ENCODE measurements at regions not wholly inside any gene's neighbourhood (a gene's known extent, or its start where the extent isn't known, plus 50 kb on each side); places are given as distances from the start of the nearest gene placed in this dataset.

- Histone ChIP-seq H2AFZ (ENCODE audit: low read depth, low read length) (no peak overlapping the region), H3K4me1 (ENCODE audit: insufficient read depth, low read length) (peaks cover 6% of the 10 kb centered on the region), H3K4me3 (ENCODE audit: low read length) (no peak overlapping the region), H3K36me3 (ENCODE audit: insufficient read depth, low read length) (no peaks in the 10 kb centered on the region), H3K27me3 (ENCODE audit: insufficient read depth, low read length) (no peaks in the 10 kb centered on the region), H3K9me3 (ENCODE audit: low read length) (no peaks in the 10 kb centered on the region)
Observed at GRCh38 chr1:55584526-55585401, 369.6 kb upstream of the USP24 start.

DNA sequence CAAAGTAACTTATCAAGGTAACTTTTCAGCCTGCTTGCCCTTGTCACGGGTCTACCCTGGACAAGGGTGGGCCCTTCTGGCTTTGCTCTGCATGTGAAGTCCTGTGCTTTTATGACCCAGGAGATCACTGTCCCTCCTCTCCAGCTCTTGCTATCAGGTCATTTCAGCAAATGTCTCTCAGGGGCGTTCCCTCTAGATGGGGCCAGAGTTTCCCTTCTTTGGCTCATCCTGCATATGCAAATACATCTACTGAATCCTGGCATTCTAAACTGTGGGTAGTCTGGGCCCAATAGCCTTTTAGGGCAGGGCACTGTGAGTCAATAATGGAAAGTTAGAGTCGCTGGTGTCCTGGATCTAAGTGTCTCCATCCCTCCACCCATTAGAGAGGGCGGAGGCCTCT lies 366.9 kb upstream of the USP24 start:
- peaks cover 6% of the 10 kb centered on the region for H3K4me1 ChIP-seq (ENCODE audit: insufficient read depth, low read length)
- H3K27me3 ChIP-seq (ENCODE audit: insufficient read depth, low read length) = no peaks in the 10 kb centered on the region
- H2AFZ ChIP-seq (ENCODE audit: low read depth, low read length) = no peak overlapping the region

DNA sequence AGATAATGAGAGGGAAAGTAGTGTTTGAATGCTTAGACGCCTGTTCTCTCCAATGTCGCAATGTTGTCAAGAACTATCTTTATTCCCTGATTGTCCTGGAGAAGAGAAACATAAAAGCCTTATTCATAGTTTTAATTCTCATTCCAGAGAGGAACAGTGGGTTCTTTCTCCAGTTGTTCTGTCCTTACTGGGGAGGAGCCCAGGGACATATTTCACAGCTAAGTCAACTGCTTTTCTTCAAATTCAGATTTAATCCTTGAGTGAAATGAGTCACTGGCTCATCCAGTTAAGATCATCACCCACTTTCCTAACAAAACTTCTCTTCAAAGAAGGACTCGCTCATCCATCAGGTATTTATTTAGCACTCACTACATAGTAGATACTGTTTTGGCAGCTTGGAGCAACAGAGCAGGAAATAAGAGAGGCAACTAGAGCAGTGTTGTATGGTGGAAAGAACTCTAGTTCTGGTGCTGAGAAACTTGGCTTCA lies 365.7 kb upstream of the USP24 start:
- H2AFZ ChIP-seq (ENCODE audit: low read depth, low read length) = no peak overlapping the region
- H3K4me3 ChIP-seq (ENCODE audit: low read length) = no peak overlapping the region
- no peaks in the 10 kb centered on the region for H3K9me3 ChIP-seq (ENCODE audit: low read length)
- peaks cover 6% of the 10 kb centered on the region for H3K4me1 ChIP-seq (ENCODE audit: insufficient read depth, low read length)
- H3K36me3 ChIP-seq (ENCODE audit: insufficient read depth, low read length) = no peaks in the 10 kb centered on the region
- H3K27me3 ChIP-seq (ENCODE audit: insufficient read depth, low read length) = no peaks in the 10 kb centered on the region

More for the DNA sequence above, 366.9 kb upstream of the USP24 start:
- H3K4me3 ChIP-seq (ENCODE audit: low read length) = no peak overlapping the region
- H3K9me3 ChIP-seq (ENCODE audit: low read length) = no peaks in the 10 kb centered on the region
- no peaks in the 10 kb centered on the region for H3K36me3 ChIP-seq (ENCODE audit: insufficient read depth, low read length)

DNA sequence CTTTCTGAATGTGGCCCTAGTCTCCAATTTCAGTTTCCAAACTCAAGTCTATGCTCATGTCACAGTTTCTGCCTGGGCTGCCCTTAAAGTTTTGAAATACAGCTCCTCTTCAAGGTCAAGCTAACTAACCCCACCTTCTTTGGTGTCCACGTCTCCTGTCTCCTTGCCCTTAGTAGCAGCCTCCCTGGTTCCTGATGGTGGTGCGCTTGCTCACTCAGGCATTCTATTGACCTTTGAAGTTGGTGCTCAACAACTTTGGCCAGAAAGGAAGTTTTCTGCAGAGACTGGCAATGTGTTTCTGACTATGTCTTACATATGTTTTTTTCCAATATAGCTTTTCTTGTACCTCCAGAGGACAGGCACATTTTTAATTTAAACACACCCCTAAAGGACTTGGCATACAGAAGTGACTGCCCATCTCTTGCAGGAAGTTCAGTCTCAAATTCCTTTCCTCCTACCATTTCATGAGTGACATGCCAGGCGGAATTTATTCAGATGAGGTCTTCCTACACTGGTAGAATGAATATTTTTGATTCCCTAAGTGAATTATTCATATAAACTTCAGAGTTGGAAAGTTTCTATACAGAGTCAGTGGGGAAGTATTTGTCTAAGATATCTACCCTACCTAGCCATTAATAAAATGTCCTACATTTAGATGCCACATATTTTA lies 364.3 kb upstream of the USP24 start:
- no peaks in the 10 kb centered on the region for H3K4me1 ChIP-seq (ENCODE audit: insufficient read depth, low read length)
- H3K9me3 ChIP-seq (ENCODE audit: low read length) = no peaks in the 10 kb centered on the region
- H3K27me3 ChIP-seq (ENCODE audit: insufficient read depth, low read length) = no peaks in the 10 kb centered on the region
- H3K4me3 ChIP-seq (ENCODE audit: low read length) = no peak overlapping the region
- H2AFZ ChIP-seq (ENCODE audit: low read depth, low read length) = no peak overlapping the region
- no peaks in the 10 kb centered on the region for H3K36me3 ChIP-seq (ENCODE audit: insufficient read depth, low read length)

DNA sequence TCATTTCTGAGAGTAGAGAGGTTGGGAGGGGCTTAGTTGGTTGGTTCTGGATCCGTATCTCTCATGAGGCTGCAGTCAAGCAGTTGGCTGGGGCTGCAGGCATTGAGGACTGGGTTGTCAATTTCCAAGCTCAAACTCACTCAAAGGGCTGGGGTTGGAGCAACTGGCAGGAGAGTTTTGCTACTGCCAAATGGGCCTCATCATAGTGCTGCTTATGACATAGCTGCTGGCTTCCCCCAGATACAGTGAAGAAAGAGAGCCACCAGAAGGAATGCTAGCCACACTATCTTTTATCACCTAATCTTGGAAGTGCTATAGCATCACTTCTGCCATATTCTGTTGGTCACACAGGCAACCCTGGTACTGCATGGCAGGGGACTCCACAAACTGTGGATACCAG lies 363.5 kb upstream of the USP24 start:
- no peaks in the 10 kb centered on the region for H3K27me3 ChIP-seq (ENCODE audit: insufficient read depth, low read length)
- no peak overlapping the region for H3K4me3 ChIP-seq (ENCODE audit: low read length)
- no peak overlapping the region for H2AFZ ChIP-seq (ENCODE audit: low read depth, low read length)
- no peaks in the 10 kb centered on the region for H3K4me1 ChIP-seq (ENCODE audit: insufficient read depth, low read length)
- H3K36me3 ChIP-seq (ENCODE audit: insufficient read depth, low read length) = no peaks in the 10 kb centered on the region
- no peaks in the 10 kb centered on the region for H3K9me3 ChIP-seq (ENCODE audit: low read length)

DNA sequence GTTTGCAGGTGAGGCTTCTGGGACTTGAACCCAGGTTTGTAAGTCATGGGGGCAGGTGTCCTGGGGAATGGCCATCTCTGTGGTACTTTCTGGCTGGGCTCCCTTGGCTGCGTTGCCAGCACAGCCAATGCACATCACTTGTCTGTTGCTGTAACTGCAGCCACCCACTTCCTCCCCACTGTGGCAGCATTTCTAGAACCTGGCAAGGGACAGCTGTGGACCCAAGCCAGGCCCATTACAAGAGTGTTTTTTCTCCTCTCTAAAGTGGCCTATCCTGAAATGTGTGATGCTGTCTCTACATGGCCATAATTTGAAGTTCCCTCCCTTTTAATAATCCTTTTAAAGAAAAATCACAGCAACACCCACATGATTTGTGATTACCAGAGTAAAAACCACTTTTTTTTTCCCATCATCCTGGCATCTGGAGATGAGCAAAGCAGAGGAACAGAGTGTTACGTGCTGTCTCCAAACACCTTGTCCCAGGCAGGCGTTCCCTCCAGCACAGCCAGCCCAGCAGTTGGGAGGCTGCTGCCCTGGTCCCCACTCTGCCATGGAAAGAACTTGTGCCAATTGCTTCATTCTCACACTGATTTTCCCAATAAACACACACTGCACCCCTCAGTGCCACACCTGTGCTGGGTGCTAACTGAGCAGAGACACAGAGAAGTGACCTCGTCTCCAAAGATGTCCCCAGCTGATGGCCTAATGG lies 360.6 kb upstream of the USP24 start:
- H2AFZ ChIP-seq (ENCODE audit: low read depth, low read length) = no peak overlapping the region

DNA sequence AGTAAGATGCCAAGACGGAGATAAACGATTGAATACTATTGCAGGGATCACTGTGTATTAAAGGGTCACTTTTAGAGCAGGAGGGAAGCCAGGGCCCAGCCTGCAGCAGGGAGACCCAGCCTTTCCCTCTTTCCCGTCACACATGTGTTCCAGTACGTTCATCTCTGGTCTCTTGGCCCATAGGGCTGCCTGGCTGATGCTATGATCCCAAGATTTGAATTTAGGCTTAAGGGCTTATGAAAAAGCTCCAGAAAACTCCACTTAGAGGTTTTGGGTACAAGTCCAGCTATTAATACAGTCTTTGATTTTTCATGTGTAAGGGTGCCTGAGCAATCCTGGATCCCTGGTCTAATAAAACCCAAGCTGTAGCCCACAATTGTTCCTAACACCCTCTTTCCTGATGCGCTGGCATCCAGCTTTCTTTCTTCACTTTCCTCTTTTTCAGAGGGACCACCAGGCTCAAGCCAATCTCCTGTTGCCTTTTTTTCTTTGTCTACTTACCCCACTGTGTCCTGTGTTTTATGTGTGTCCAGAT lies 359.6 kb upstream of the USP24 start:
- H3K36me3 ChIP-seq (ENCODE audit: insufficient read depth, low read length) = no peaks in the 10 kb centered on the region
- no peak overlapping the region for H2AFZ ChIP-seq (ENCODE audit: low read depth, low read length)
- H3K9me3 ChIP-seq (ENCODE audit: low read length) = no peaks in the 10 kb centered on the region
- H3K4me3 ChIP-seq (ENCODE audit: low read length) = no peak overlapping the region
- H3K4me1 ChIP-seq (ENCODE audit: insufficient read depth, low read length) = no peaks in the 10 kb centered on the region
- no peaks in the 10 kb centered on the region for H3K27me3 ChIP-seq (ENCODE audit: insufficient read depth, low read length)

More for the DNA sequence above, 360.6 kb upstream of the USP24 start:
- no peak overlapping the region for H3K4me3 ChIP-seq (ENCODE audit: low read length)
- no peaks in the 10 kb centered on the region for H3K36me3 ChIP-seq (ENCODE audit: insufficient read depth, low read length)
- no peaks in the 10 kb centered on the region for H3K9me3 ChIP-seq (ENCODE audit: low read length)
- H3K27me3 ChIP-seq (ENCODE audit: insufficient read depth, low read length) = no peaks in the 10 kb centered on the region
- no peaks in the 10 kb centered on the region for H3K4me1 ChIP-seq (ENCODE audit: insufficient read depth, low read length)

- Histone ChIP-seq H2AFZ (ENCODE audit: low read depth, low read length) (no peak overlapping the region), H3K27me3 (ENCODE audit: insufficient read depth, low read length) (no peaks in the 10 kb centered on the region), H3K4me1 (ENCODE audit: insufficient read depth, low read length) (no peaks in the 10 kb centered on the region), H3K4me3 (ENCODE audit: low read length) (no peak overlapping the region), H3K9me3 (ENCODE audit: low read length) (no peaks in the 10 kb centered on the region), H3K36me3 (ENCODE audit: insufficient read depth, low read length) (no peaks in the 10 kb centered on the region)
Observed at GRCh38 chr1:55572878-55573734, 357.9 kb upstream of the USP24 start.

DNA sequence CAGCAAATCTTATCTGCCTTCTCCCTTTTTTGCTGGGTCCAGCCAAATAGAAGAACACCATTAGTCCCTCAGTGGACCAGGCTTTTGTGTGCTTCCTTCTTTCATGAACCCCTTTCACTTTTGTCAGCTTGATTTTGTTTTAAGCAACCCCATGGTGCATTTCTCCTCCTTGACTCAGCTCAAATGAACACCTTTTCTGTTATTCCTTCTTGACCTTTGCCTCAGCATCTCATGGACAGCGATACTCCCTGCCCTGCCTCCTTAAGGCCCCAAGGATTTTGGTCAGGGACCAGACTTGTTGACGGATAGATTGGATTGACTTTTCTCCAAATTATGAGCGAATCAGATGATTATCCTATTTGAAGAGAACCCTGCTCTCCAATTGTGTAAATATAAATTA lies 356.6 kb upstream of the USP24 start:
- no peaks in the 10 kb centered on the region for H3K27me3 ChIP-seq (ENCODE audit: insufficient read depth, low read length)
- no peak overlapping the region for H3K4me3 ChIP-seq (ENCODE audit: low read length)
- no peaks in the 10 kb centered on the region for H3K4me1 ChIP-seq (ENCODE audit: insufficient read depth, low read length)
- no peak overlapping the region for H2AFZ ChIP-seq (ENCODE audit: low read depth, low read length)
- no peaks in the 10 kb centered on the region for H3K9me3 ChIP-seq (ENCODE audit: low read length)
- H3K36me3 ChIP-seq (ENCODE audit: insufficient read depth, low read length) = no peaks in the 10 kb centered on the region

GRCh38 chr1:55569417-55569816 lies 354.3 kb upstream of the USP24 start:
- Histone ChIP-seq H3K4me3 (ENCODE audit: low read length) (no peak overlapping the region), H3K27me3 (ENCODE audit: insufficient read depth, low read length) (no peaks in the 10 kb centered on the region), H3K4me1 (ENCODE audit: insufficient read depth, low read length) (no peaks in the 10 kb centered on the region), H3K9me3 (ENCODE audit: low read length) (no peaks in the 10 kb centered on the region), H2AFZ (ENCODE audit: low read depth, low read length) (no peak overlapping the region), H3K36me3 (ENCODE audit: insufficient read depth, low read length) (no peaks in the 10 kb centered on the region)

- Histone ChIP-seq H3K9me3 (ENCODE audit: low read length) (no peaks in the 10 kb centered on the region), H2AFZ (ENCODE audit: low read depth, low read length) (no peak overlapping the region), H3K4me1 (ENCODE audit: insufficient read depth, low read length) (no peaks in the 10 kb centered on the region), H3K36me3 (ENCODE audit: insufficient read depth, low read length) (no peaks in the 10 kb centered on the region), H3K4me3 (ENCODE audit: low read length) (no peak overlapping the region), H3K27me3 (ENCODE audit: insufficient read depth, low read length) (no peaks in the 10 kb centered on the region)
Observed at GRCh38 chr1:55568732-55569131, 353.6 kb upstream of the USP24 start.

GRCh38 chr1:55560266-55560665 lies 345.1 kb upstream of the USP24 start:
- Histone ChIP-seq H3K4me3 (ENCODE audit: low read length) (no peak overlapping the region), H3K27me3 (ENCODE audit: insufficient read depth, low read length) (no peaks in the 10 kb centered on the region), H3K4me1 (ENCODE audit: insufficient read depth, low read length) (no peaks in the 10 kb centered on the region), H3K36me3 (ENCODE audit: insufficient read depth, low read length) (no peaks in the 10 kb centered on the region), H2AFZ (ENCODE audit: low read depth, low read length) (no peak overlapping the region), H3K9me3 (ENCODE audit: low read length) (no peaks in the 10 kb centered on the region)

All from neuron (in vitro differentiated cells).